PFSK-1 (cell line): ENCODE measurements at regions not wholly inside any gene's neighbourhood (a gene's known extent, or its start where the extent isn't known, plus 50 kb on each side); places are given as distances from the start of the nearest gene placed in this dataset.

Experiments used
- FOXP2 ChIP-seq: optimal IDR thresholded peaks from 2 replicates; pipeline ENCODE3; 2011; ENCODE audit warnings: borderline replicate concordance, control low read depth, inconsistent platforms; ENCODE audit not compliant: insufficient read depth; ENCODE audit errors: extremely low read length, extremely low read depth
- POLR2AphosphoS5 ChIP-seq: IDR thresholded peaks from 2 replicates; pipeline ENCODE4 v1.6.1; 2012; ENCODE audit warnings: low read depth, mild to moderate bottlenecking, control low read depth, low read length, moderate library complexity
- REST ChIP-seq, 2 experiments: IDR thresholded peaks; 2 replicates each; pipeline versions ENCODE4 v1.6.1 to v1.8.0; 2011 to 2012; ENCODE audit warnings: low read depth in 2 of 2, low read length in 2 of 2, control low read depth in 1 of 2, inconsistent platforms in 1 of 2, mild to moderate bottlenecking in 1 of 2, moderate library complexity in 1 of 2; ENCODE audit not compliant: insufficient read depth in 1 of 2
- SIN3A ChIP-seq: IDR thresholded peaks from 2 replicates; pipeline ENCODE4 v1.6.1; 2012; ENCODE audit warnings: mild to moderate bottlenecking, low read length, moderate library complexity, borderline replicate concordance; ENCODE audit not compliant: insufficient read depth
- TAF1 ChIP-seq: IDR thresholded peaks from 2 replicates; pipeline ENCODE4 v1.6.1; 2012; ENCODE audit warnings: low read length, control low read depth, borderline replicate concordance; ENCODE audit not compliant: insufficient read depth

- TF ChIP-seq REST (IDR thresholded peaks at IDR 0.05; ENCODE audit: insufficient read depth in 1 of 2, low read depth in 2 of 2, low read length in 2 of 2) (no peak), POLR2AphosphoS5 (no peak), TAF1 (no peak), SIN3A (no peak), FOXP2 (no peak)
Measured at GRCh38 chr18:45357686-45358470, 257.4 kb upstream of the SLC14A2 start.
